HG02588 (cell line): ENCODE measurements at regions not wholly inside any gene's neighbourhood (a gene's known extent, or its start where the extent isn't known, plus 50 kb on each side); places are given as distances from the start of the nearest gene placed in this dataset.

Experiments used
- ATAC-seq: cut with Tn5 transposase; IDR thresholded peaks from one replicate; pipeline ENCODE4 v1.9.1; 2021; ENCODE audit warnings: mild to moderate bottlenecking, moderate library complexity; ENCODE audit not compliant: unreplicated experiment

DNA sequence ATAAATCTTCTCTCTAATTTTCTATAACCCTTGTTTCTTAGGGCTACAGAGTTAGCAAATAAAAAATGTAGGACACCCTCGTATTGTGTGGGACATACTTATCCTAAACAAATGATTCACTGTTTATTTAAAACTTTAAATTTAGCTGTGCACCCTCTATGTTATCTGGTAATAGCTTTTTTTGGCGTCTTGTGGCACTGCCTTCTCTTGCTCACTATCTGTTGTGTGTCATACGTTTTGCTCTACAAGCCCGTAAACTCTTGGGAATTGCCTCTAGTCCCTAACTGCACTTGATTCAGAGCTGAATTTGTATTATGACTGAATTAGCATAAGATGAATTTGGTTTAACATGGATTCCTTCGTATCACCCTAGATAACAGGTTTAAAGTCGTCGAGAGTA lies 144.3 kb upstream of the MYOCD start:
- ATAC-seq: no peak

DNA sequence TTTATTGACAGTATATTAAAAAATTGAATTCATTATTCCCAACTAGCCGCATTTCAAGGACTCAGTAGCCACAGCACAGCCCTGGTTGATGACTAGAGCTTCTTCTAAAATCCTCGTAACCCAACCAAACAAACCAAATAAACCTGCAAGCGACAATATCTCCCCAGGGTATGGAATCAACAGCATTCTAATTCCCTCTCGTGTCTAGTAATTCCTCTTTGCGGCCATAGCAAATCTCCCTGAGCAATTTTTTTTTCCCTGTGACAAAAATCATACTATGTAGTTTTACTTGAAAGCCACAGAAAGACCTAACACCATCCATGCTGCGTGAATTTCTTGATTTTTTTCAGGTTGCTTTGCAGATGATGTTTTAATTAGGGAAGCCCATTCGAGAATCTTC lies 143.4 kb upstream of the MYOCD start:
- ATAC-seq: no peak

DNA sequence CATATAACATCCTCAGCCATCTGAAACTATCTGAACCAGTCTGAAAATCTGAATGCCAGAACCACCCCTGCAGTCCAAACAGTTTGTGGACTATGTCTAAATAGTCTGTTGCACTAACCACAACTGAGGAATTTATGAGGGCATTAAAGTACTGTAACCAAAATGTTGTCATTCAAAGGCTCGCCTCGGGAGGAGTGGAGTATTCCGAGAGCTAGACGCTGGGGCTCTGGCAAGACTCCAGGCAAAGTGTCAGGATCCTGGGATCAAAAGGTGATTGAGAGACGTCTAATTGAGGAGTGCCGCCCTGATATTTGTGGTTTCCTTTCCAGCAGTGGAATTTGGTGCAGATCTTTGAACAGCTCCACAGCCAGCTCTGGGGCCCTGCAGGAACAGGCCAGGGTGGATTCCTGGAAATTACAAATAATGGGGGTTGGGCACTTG lies 142.9 kb upstream of the MYOCD start:
- no peak for ATAC-seq

DNA sequence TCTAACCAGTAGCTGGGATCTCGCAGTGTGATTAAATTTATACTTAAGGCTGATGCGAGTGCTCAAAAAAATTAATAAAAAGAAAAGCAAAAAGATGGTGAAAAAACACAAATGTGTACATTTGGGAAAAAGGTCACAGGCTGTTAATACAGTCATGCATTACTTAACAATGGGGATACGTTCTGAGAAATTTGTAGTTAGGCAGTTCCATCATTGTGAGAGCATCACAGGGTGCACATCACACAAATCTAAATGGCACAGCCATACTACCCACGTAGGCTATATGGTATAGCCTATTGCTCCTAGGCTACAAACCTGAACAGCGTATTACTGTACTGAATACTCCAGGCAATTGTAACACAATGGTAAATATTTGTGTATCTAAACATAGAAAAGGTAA lies 142.4 kb upstream of the MYOCD start:
- ATAC-seq: no peak

DNA sequence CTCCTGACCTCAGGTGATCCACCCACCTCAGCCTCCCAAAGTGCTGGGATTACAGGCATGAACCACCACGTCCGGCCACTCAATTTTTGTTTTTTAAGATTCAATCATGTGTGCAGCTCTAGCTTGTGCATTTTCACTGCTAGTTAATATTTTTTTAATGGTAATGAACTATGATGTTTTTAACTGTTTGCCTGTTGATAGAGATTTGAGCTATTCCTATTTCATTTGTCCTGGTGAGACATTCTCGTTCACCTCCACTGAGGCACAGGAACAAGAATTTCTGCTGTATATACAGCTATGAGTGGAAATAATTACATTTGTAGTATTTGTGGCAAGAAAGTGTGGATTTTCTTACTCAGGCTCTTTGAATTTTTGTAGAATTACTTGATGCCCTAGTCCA lies 137.7 kb upstream of the MYOCD start:
- no peak for ATAC-seq

DNA sequence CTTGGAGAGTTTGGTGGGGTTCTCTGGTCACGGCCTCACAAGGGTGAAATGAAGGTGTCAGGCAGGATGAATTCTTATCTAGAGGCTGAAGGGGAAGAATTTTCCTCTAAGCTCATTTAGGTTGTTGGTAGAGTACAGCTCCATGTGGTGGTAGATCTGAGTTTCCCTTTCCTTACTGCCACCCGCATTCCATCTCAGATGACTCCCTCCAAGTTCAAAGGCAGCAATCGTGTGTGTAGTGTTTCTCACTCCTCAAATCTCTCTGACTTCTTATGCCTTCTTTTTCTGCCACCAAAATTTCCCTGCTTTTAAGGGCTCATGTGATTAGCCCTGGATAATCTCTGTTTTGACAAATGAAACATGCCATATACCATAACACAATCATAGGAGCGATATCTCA lies 135.5 kb upstream of the MYOCD start:
- ATAC-seq: no peak

DNA sequence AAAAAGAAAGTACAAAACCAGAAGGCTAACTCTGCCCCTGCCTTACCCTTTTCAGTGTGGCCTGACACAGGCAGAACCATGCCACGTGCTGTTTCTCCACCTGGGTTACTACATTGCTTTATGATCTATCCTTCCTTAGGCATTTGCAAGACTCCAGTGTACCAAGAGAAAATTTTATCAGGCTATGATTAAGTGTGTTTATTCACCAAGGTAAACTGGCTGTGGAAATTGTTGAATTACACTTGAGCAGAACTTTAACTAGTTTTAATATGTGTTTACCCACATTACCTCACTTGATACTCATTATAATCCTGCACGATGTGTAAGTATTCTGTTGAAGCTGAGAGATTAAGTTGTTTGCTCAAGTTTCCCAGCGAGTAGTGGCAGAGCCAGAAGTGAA lies 129.7 kb upstream of the MYOCD start:
- ATAC-seq: no peak

DNA sequence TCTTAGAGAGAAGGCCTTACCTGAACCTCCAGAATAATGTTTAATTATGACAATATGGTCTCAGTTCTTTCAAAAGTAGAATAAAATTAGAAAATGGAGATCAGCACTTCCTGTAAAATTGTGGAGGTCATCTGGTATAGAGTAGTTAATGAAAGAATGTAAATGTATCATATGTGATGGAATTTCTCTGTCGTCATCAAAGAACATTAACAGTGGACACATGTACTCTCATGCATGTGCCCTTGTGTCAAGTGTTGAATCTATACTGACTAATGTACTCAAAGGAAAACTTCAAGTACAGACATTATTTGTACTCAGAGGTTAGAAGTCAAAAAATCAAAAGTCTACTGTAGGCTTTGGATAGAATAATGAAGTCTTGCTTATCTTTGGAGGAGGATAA lies 129.2 kb upstream of the MYOCD start:
- no peak for ATAC-seq

DNA sequence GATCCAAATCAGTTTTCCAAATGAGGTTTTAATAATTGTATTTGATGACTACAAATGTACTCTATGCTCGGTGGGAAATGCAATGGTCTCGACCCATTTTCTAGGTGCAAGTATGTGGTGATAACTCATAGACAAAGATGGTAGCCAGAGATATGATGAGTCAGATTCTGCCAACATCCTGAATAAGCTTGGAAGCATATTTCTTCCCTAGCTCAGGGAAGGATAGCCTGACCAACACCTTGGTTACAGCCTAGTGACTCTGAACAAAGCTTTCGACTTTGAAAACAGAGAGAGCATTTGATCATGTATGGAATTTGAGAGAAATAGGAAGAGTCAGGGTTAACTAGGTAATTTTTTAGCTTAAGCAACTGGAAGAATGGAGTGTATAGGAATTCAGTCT lies 128.3 kb upstream of the MYOCD start:
- no peak for ATAC-seq

DNA sequence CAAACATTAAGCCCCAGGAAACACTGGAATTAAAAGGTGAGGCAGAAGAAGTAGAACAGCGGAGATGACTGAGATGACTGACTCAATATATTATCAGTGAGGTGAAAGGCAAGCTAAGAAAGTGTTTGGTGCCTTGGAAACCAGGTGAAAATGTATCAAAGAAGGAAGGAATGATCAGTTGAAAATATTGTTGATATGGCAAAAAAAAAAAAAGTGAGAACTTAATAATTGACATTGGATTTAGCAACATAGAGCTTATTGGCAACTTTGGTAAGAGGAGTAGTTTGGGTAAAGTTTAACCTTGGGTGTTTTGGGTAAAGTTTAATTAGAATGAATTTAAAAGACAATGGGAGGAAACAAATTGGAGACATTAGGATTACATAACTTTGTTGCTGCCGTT lies 127.7 kb upstream of the MYOCD start:
- no peak for ATAC-seq

DNA sequence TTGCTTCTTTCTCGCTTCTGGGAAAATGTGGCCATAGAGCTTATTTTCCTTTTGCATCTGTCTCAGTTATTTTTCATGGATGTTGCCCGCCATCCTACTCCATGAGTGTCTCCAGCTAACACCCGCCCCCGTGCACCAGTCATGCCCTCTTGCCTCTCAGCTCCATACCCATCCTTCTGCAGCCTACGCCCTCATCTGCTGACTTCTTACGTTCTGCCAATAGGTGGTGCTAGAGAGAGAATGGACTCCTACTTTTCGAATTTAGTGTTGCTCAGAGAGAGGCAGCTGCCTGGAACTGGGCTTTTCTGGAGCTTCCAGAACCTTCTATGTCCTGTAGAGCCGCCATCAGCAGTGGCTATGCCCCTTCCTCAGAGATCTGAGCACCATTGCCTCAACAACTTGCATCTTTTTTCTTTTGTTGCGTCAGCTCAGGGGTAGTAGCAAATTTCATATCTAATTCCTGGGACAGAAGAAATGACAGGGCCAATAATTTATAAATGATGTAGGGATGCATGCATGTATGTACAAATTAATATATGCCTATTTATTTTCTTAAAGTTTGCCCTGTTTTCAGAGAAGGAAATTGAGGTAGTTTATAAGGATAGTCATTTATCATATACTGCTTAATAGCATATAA lies 119.7 kb upstream of the MYOCD start:
- no peak for ATAC-seq

DNA sequence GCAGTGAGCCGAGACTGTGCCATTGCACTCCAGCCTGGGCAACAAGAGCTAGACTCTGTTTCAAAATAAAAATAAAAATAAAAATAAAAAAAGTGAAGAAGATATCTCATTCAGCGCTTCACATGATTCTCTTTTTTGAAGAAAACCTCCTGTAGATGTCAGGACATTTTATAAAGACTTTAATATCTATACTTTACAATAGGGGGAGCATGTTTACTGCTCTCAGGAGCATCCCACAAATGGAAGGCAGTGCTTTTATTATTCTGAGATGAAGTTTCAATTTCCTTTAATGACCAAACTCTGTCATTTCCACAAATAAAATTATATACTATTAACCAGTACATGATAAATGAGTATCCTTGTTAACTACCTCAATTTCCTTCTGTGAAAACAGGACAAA lies 118.7 kb upstream of the MYOCD start:
- ATAC-seq: no peak

DNA sequence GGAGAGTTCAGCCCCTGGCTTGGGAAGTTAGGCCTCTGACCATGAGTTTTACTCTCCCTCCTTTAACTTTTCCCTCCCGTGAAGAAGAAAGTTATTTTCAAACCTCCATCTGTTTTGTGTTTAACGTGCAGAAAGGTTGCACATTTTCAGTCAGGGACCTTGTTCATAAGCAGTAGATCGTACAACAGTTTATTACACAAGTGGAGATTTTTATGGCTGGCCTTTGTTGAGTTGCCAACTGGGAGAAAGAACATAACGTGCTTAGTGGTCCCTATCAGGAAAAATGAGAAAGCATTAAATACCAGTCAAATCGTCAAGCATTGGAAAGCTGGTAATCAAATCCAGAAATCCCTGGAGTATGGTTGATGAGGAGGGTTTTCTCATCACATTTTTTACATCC lies 117.9 kb upstream of the MYOCD start:
- ATAC-seq: no peak

DNA sequence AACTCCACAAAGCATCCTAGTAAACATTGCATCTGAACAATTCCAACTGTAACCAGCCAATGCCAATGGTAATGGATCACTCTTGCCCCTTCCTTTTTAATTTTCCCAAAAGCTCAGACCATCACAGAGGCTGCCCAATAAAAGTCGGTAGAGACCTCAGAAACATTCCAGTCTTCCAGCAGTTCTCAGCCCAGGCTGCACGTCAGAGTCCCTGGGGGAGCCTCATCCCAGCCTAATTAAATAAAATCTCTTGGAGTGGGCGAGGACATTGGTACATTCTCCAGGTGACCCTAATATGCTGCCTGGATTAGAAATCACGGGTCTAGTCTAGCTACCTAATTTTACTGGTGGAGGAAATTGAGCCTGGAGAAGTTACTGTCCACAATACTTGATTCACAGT lies 117.1 kb upstream of the MYOCD start:
- no peak for ATAC-seq

DNA sequence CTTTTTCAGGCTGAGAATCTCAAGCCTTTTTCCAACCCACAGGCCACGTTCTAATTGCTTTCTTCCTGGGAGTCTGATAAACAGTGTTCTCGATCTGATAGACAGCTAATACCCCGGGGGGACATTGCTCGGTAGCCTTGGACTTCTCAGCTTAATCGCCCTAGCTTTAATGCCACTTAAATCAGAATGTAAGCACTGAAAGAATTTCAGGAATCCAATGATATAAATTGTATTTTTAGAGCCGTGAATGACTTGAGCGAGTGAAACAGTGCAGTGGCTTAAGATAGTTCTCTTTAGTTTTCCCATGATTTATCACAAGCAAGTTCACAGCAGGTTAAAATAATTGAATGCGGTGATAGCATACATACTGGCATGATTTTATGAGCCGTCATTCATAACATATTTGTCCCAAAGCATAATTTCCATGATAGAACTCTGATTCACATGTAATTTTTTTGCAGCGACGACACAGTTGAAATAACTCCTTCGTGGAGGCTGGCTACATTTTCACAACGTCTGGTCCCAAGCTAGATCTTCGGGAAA lies 116.1 kb upstream of the MYOCD start:
- no peak for ATAC-seq

DNA sequence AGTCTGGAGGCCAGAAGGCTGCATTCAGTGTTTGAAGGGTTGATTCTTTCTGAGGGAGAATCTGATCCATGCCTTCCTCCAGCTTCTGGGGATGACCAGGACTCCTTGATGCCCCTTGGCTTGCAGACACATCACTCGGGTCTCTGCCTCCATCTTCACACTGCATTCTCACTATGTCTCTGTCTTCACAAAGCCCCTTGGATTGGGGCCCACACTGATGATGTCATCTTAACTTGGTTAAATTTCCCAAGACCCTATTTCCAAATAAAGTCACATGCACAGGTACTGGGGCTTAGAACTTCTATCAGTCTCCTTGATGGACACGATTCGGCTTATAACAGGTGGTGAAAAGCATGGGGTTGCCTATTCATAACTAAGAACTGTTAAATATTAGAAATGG lies 112.1 kb upstream of the MYOCD start:
- no peak for ATAC-seq

DNA sequence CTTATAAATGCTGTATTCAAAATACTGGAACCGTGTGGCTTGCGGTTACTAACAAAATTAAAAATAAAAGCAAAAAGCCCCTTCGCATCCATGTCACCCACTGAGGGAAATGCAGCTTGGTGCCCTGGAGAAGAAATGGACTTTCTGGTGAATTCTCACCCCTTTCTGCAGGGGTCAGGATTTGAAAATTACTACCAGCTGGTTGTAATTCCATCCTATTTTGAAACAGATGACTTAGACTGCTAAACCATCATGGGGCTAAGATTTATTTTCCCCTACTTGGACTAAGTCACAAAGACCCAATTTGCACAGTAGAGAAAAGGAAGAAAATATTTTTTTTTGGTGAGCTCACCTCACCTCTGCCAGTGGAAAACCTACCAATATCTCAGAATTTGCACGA lies 111.4 kb upstream of the MYOCD start:
- ATAC-seq: no peak

DNA sequence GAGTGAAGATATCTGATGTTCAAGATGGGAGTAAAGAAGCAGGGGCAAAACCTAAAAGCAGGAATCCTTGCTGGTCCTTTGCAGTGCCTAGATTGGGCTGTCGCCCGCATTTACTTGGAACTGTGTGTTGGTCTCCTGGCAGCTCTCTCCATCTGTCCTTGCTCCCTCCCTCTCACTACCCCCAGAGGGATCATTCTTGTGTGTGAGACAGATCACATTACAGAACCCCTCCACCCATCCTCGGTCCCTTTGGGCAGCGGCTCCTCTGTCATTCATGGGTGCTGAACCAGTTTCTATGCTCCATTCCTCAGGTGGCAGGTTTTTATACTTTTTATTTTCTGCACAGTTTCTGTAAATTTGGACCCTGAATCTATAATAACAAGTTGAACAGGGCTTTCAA lies 99.4 kb upstream of the MYOCD start:
- no peak for ATAC-seq

DNA sequence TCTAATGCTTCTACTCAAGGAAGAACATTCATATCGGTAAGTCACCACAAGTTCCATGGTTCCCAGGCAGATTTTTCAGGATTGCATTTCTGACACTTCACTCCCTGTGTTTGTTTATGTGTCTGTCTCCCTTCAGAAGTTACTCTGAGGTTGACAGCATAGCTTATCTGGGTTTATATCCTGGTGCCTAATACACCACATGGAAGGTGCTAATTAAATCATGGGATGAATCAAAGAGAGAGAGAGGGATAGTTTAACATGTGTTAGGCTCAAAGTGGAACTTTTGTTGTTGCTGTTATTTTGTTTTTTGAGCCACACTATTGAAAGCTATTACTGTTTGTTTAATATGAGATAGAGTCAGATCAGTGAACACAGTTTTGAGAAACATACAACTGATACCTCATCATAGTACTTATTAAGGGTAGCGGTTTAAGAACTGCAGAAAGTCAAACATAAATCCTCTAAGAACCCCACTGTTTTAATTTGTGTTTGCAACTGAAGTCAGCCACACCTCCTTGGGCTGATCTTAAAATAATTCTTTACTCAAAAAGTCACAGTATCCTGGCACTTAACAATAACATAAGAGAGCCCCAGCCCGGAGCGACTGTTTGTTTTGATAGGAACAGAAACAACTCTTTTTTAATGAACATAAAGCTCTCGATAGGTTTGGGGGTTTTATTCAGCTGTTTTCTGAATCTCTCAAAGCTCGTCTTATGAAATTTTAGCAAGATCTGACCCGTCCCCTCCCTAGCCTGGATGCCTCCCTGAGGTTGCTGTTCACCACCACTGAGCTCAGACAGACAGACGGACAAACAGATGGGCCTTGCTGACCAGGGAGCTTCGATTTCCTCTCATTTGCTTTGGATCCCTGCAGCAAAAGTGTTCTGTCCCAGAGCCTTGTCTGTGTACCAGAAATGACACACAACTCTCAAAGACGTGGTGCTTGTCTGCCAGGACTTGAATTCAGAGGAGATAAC lies 98.3 kb upstream of the MYOCD start:
- ATAC-seq: no peak

DNA sequence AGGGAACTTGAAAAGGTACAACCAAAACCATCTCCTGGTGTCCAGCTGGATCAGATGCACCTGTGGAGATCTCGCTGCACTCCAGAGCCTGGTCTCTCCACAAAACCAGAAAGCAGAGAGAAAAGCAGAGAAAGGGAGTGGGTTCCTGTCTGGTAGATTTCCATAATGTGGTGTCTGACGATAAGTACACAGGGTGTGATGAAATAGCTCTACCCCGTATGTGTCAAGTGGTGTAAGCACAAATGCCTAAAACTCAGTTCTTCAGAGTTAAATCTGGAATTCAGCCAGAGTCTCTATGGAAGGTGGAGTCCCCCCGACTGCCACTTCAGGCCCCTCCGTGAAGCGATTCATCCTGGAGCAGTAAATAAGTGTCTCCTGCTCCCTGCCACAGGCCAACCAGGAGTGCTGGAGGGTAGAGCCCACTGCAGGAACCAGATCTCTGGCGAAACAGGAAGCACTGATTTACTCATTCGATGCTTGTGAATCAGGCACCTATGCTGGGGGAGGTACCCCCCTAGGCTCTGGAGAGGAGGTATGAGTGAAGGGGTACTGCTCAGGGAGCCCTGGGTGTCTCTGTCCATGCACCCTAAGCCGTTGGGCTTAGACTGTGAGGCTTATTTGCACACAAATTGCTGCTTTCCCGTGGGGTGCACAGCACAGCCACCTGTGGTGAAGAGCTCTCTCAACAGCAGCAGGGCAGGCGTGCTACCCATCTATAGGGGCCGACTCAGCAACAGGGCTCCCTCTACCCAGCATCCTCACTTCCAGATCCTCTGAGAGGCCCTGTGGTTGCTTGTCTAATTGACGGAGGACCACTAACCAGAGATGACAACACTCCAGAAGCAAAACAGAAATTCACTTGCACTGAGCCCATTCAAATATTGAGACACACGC lies 97.1 kb upstream of the MYOCD start:
- no peak for ATAC-seq

DNA sequence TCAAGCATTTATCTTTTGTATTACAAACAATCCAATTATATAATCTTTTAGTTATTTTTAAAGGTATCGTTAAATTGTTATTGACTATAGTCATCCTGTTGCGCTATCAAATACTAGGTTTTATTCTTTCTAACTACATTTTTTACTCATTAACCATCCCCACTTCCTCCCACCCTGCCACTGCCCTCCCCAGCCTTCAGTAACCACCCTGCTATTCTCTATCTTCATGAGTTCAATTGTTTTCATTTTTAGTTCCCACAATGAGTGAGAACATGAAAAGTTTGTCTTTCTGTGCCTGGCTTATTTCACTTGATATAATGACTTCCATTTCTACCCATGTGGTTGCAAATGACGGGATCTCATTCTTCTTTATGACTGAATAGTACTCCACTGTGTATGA lies 94.1 kb upstream of the MYOCD start:
- no peak for ATAC-seq
